Thymus (tissue), 11 donors: ENCODE measurements at regions not wholly inside any gene's neighbourhood (a gene's known extent, or its start where the extent isn't known, plus 50 kb on each side); places are given as distances from the start of the nearest gene placed in this dataset.

Experiments
- DNase-seq, 9 donors: peaks; one replicate each; pipeline ENCODE4 v3.0.0-alpha.2; 2013; ENCODE audit warnings: low spot score in 9 of 9, low read depth in 6 of 9, missing footprints in 1 of 9
- H3K27ac ChIP-seq, 2 donors: one replicate each; pipeline ENCODE4 v1.5.1; 2013; ENCODE audit warnings: control low read depth in 1 of 2, low read depth in 1 of 2, low read length in 1 of 2, mild to moderate bottlenecking in 1 of 2, moderate library complexity in 1 of 2
- H3K27me3 ChIP-seq, 2 donors: one replicate each; pipeline ENCODE4 v1.5.1; 2013; ENCODE audit warnings: low read length in 1 of 2; ENCODE audit not compliant: control insufficient read depth in 2 of 2, insufficient read depth in 1 of 2
- H3K36me3 ChIP-seq, 2 donors: one replicate each; pipeline ENCODE4 v1.5.1; 2013; ENCODE audit warnings: low read length in 1 of 2, mild to moderate bottlenecking in 1 of 2, moderate library complexity in 1 of 2; ENCODE audit not compliant: control insufficient read depth in 2 of 2, insufficient read depth in 2 of 2
- H3K4me1 ChIP-seq, 2 donors: one replicate each; pipeline ENCODE4 v1.5.1; 2013; ENCODE audit warnings: low read length in 2 of 2; ENCODE audit not compliant: control insufficient read depth in 2 of 2, insufficient read depth in 2 of 2
- H3K4me3 ChIP-seq, 2 donors: one replicate each; pipeline ENCODE4 v1.5.1; 2013; ENCODE audit warnings: low read length in 2 of 2, control low read depth in 1 of 2, mild to moderate bottlenecking in 1 of 2
- H3K9me3 ChIP-seq, 2 donors: one replicate each; pipeline ENCODE4 v1.5.1; 2013; ENCODE audit warnings: low read length in 1 of 2, mild to moderate bottlenecking in 1 of 2; ENCODE audit not compliant: control insufficient read depth in 2 of 2, insufficient read depth in 1 of 2
- WGBS: extraction: QIAGEN DNeasy Blood & Tissue Kit; methylation state at CpG from one replicate; pipeline ENCODE4 v1.1.7; 2013; 5-methylcytosine and 5-hydroxymethylcytosine counted together
- donor health status: healthy.

DNA sequence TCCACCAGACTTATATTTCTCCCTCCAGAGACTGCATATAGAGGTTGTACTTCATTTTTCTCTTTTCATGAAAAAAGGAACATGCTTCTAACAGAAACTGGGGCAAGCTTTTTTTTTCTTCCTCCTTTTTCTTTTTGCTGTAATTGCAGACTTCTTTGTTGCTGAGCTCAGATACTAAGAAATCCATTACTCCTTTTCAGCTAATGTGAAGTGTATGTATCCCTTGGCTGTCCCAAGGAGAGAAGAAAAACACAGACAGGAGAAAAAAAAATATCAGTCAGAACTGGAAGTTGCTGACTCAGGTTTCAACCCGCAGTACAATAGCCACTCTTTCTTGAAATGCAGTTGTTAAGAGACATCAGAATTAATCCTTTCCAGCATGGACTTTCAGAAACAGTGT lies 1248.4 kb downstream of the LRFN5 start:
- H3K4me1 ChIP-seq, result no peaks in the 10 kb centered on the region
- no peaks in the 10 kb centered on the region for H3K36me3 ChIP-seq
- 18% methylated on average over 1 of the region's 1 CpG for WGBS
- H3K4me3 ChIP-seq, result no peak overlapping the region
- no peaks in the 10 kb centered on the region for H3K27me3 ChIP-seq
- DNase-seq, result no peak
- no peaks in the 10 kb centered on the region for H3K9me3 ChIP-seq
- H3K27ac ChIP-seq, result no peak overlapping the region

- no peaks in the 10 kb centered on the region for H3K27me3 ChIP-seq
- no peak overlapping the region for H3K4me3 ChIP-seq
- peak in 1 of 9 donors; percentile 7 for DNase-seq
- no peaks in the 10 kb centered on the region for H3K36me3 ChIP-seq
- no peaks in the 10 kb centered on the region for H3K9me3 ChIP-seq
- no peaks in the 10 kb centered on the region for H3K4me1 ChIP-seq
- H3K27ac ChIP-seq, result no peak overlapping the region
- WGBS, result 87% methylated on average over 2 of the region's 2 CpGs
These were observed 1247.4 kb downstream of the LRFN5 start for GRCh38 chr14:42854061-42854460.

GRCh38 chr14:42848652-42849051 lies 1242.0 kb downstream of the LRFN5 start:
- no peaks in the 10 kb centered on the region for H3K27me3 ChIP-seq
- DNase-seq, result no peak
- H3K9me3 ChIP-seq, result no peaks in the 10 kb centered on the region
- H3K36me3 ChIP-seq, result no peaks in the 10 kb centered on the region
- H3K27ac ChIP-seq, result no peak overlapping the region
- no peak overlapping the region for H3K4me3 ChIP-seq
- 84% methylated on average over 1 of the region's 1 CpG for WGBS
- no peaks in the 10 kb centered on the region for H3K4me1 ChIP-seq

- Histone ChIP-seq H3K36me3 (no peaks in the 10 kb centered on the region), H3K27me3 (no peaks in the 10 kb centered on the region), H3K27ac (no peak overlapping the region), H3K9me3 (no peaks in the 10 kb centered on the region), H3K4me1 (no peaks in the 10 kb centered on the region), H3K4me3 (no peak overlapping the region)
- no peak for DNase-seq
These were observed 1208.1 kb downstream of the LRFN5 start for GRCh38 chr14:42814817-42815216.

- 73% methylated on average over 2 of the region's 2 CpGs for WGBS
- H3K36me3 ChIP-seq, result no peaks in the 10 kb centered on the region
- H3K9me3 ChIP-seq, result no peaks in the 10 kb centered on the region
- H3K27me3 ChIP-seq, result no peaks in the 10 kb centered on the region
- no peak overlapping the region for H3K4me3 ChIP-seq
- H3K27ac ChIP-seq, result no peak overlapping the region
- no peaks in the 10 kb centered on the region for H3K4me1 ChIP-seq
- DNase-seq, result no peak
These were observed 1200.2 kb downstream of the LRFN5 start for GRCh38 chr14:42806909-42807315.

GRCh38 chr14:42804141-42804540 lies 1197.5 kb downstream of the LRFN5 start:
- no peak for DNase-seq
- 91% methylated on average over 4 of the region's 4 CpGs for WGBS
- no peaks in the 10 kb centered on the region for H3K27me3 ChIP-seq
- no peaks in the 10 kb centered on the region for H3K4me1 ChIP-seq
- H3K36me3 ChIP-seq, result no peaks in the 10 kb centered on the region
- no peaks in the 10 kb centered on the region for H3K9me3 ChIP-seq
- H3K4me3 ChIP-seq, result no peak overlapping the region
- H3K27ac ChIP-seq, result no peak overlapping the region

DNA sequence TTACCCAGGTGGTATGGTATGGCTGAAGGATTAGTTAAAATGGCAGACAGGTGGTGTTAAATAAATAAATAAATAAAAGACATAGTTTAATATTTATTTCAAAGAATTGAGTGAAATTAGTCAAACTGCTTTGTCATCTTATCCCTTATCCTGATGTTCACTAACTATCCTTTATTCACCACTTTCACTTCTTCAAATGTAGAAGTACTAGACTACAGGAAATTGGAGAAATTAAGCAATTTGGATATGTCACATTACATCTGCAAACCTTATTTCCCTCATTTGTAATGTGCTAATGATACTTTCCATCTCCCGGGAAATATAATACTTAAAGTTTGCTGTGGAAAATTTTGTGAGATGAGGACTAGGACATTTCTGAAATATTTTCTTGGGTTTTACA lies 1195.7 kb downstream of the LRFN5 start:
- H3K36me3 ChIP-seq, result no peaks in the 10 kb centered on the region
- H3K27ac ChIP-seq, result no peak overlapping the region
- WGBS, result 97% methylated on average over 1 of the region's 1 CpG
- H3K4me3 ChIP-seq, result no peak overlapping the region
- H3K27me3 ChIP-seq, result no peaks in the 10 kb centered on the region
- DNase-seq, result no peak
- H3K4me1 ChIP-seq, result no peaks in the 10 kb centered on the region
- H3K9me3 ChIP-seq, result no peaks in the 10 kb centered on the region

DNA sequence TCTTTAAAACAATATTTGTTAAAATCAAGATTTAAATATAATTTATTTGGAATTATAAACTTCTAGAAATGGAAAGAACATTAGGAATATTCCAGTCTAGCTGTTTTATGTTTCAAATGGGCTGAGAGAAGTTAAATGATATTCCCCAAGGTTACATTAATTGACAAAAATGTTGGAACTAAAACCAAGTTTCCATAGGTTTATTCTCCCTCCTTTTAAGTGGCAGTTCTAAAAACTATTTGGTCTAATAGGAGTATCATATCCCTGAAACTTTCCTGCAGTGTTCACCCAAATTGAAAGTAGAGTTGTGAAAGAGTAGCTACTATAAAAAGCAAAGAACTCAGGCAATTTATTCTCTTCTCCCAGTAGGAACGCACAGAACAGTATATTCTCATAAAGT lies 1185.5 kb downstream of the LRFN5 start:
- 89% methylated on average over 1 of the region's 1 CpG for whole genome bisulfite sequencing
- H3K9me3 ChIP-seq, result no peaks in the 10 kb centered on the region
- no peaks in the 10 kb centered on the region for H3K36me3 ChIP-seq
- DNase-seq, result no peak
- H3K4me1 ChIP-seq, result no peaks in the 10 kb centered on the region
- no peaks in the 10 kb centered on the region for H3K27me3 ChIP-seq
- no peak overlapping the region for H3K27ac ChIP-seq
- H3K4me3 ChIP-seq, result no peak overlapping the region

DNA sequence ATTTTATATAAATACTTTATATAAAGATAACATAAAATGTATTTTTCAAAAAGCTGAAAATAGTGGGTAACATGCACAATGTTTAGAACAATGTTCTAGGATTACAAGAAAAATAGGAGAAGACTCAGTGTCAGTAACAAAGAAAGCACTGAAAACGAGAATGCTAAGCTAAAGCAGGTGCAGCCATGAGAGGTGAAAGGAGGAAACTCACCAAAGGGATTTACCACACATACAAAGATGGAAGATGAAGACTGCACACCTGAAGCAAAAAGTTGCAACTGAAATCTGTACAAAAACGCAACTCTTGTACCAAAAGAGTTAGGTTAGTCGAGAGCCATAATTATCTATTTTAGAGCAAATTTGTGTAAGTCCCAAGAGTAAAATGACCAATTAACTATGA lies 1176.1 kb downstream of the LRFN5 start:
- H3K27me3 ChIP-seq, result no peaks in the 10 kb centered on the region
- no peak for DNase-seq
- H3K4me1 ChIP-seq, result no peaks in the 10 kb centered on the region
- 86% methylated on average over 3 of the region's 3 CpGs for whole genome bisulfite sequencing
- H3K27ac ChIP-seq, result no peak overlapping the region
- no peaks in the 10 kb centered on the region for H3K36me3 ChIP-seq
- peaks cover 0 to 8% of the 10 kb centered on the region in 2 donors for H3K9me3 ChIP-seq
- no peak overlapping the region for H3K4me3 ChIP-seq

DNA sequence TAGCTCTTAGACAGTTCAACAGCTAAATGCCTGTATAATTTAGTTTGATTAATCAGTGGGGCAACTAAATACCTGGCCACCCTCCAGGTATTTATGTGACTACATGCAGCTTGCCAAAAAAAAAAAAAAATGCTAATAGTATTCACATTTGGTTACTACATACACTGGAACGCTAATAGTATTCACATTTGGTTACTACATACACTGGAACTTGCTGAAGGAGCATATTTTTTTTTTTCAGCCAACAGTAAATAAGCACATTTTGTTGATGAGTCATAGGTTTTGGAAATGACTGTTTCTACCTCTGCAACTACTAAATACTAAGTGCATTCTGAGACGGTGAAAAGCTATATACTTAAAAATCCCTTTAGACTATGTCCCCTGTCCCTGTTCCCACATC lies 1172.3 kb downstream of the LRFN5 start:
- H3K4me3 ChIP-seq, result no peak overlapping the region
- no peaks in the 10 kb centered on the region for H3K27me3 ChIP-seq
- no peaks in the 10 kb centered on the region for H3K36me3 ChIP-seq
- no peak for DNase-seq
- no peaks in the 10 kb centered on the region for H3K4me1 ChIP-seq
- no peak overlapping the region for H3K27ac ChIP-seq
- WGBS, result 93% methylated on average over 2 of the region's 2 CpGs
- H3K9me3 ChIP-seq, result no peaks in the 10 kb centered on the region
